HG02973 (cell line): ENCODE measurements at regions not wholly inside any gene's neighbourhood (a gene's known extent, or its start where the extent isn't known, plus 50 kb on each side); places are given as distances from the start of the nearest gene placed in this dataset.
"Not testable (repeated sequence)": the region's sequence is repeated elsewhere in the genome, so short reads cannot be mapped to it uniquely, and the experiment has no call there.

Experiments
- ATAC-seq: cut with Tn5 transposase; IDR thresholded peaks from one replicate; pipeline ENCODE4 v1.9.1; 2021; ENCODE audit warnings: moderate library complexity; ENCODE audit not compliant: unreplicated experiment

DNA sequence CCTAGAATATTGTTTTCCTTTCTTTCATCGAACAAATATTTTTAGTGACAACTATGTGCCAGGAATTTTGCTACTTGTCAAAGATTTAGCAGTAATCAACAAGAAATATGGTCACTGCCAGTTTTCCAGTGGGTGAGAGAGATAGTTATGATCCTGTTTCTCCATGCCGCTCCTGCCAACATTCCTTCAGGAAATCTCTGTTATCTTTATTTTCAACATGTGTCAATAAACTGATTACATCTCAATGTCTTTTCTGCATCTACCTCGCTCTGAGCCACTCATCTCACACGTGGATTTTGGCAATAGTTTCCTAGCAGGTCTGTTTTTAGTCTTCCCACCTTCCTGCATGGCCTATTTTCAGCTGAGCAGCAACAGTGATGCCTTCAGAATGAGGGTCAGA is 650.0 kb upstream of the STXBP6 start:
- no peak for ATAC-seq

DNA sequence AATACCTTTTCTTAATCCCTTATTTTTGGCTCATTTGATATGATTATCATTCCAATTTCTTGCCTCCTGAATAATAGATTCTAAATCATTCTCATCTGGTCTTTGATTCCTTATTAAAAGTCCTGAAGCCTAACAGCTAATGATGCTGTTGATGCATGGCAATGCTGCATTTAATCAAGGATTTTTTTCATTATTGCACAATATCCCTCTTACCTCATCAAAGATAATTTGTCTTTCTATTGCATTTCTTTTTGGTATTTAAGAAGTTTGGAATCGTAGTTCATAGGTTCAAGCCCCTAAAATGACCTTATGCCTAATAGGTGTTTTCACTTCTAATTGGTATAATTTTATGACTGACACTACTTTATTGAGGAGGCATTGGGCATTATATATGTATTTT is 648.2 kb upstream of the STXBP6 start:
- no peak for ATAC-seq

DNA sequence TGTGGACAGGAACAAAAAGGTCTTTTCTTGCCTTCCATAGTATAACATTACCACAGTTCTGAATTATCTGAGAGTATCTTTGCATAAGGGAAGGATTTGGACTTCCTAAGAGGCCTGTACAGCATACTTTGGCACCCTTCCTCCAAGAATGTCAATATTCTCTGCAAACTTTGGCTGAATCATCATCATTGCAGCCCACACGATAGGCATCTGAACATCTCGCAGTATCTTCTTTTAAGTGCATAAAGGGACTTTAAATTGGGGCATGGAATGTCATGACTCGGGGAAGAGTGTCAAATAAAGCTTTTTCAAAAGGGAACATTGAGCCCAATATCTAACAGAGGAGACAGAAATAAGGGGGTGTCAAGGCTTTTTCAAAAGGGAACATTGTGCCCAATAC is 646.2 kb upstream of the STXBP6 start:
- ATAC-seq = no peak

DNA sequence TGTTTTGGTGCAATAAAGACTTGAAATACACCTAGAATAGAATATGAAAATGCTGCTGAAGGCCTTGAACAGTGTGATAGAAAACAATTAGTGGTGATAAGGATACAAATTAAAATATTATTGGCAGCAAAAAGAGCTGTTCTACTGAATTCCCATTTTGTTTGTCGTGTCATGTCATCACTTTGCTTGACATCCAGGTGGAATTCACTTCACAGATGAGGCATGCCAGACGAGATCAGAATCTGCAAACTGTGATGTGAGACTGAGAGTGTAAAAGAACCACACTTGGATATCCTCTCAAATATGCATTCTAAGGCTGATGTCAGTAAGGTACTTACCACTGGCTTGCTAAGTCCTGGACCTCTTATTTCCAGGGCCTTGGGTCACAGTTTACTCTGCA is 635.1 kb upstream of the STXBP6 start:
- no peak for ATAC-seq

DNA sequence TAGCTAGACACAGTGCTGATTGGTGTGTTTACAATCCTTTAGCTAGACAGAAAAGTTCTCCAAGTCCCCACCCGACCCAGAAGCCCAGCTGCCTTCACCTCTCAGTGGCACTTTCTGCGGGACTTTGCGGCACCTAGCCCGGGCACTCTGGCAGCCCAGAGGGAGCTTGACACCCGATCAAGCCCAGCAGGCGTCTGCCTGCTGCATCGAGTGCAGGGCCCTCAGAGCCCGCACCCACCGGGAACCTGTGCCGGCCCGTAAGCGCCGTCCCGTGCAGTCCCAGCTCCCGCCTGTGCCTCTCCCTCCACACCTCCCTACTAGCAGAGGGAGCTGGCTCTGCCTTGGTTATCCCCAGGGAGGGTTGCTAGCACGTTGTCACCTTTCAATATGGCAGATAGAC is 631.0 kb upstream of the STXBP6 start:
- no peak for ATAC-seq

DNA sequence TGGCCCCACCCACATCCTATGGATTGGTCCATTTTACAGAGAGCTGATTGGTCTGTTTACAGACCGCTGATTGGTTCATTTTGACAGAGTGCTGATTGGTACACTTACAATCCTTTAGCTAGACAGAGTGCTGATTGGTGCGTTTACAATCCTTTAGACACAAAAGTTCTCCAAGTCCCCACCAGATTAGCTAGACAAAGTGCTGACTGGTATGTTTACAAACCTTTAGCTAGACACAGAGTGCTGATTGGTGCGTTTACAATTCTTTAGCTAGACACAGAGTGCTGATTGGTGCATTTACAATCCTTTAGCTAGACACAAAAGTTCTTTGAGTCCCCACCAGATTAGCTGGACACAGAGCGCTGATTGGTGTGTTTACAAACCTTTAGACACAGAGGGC is 630.6 kb upstream of the STXBP6 start:
- ATAC-seq = not testable (repeated sequence)

DNA sequence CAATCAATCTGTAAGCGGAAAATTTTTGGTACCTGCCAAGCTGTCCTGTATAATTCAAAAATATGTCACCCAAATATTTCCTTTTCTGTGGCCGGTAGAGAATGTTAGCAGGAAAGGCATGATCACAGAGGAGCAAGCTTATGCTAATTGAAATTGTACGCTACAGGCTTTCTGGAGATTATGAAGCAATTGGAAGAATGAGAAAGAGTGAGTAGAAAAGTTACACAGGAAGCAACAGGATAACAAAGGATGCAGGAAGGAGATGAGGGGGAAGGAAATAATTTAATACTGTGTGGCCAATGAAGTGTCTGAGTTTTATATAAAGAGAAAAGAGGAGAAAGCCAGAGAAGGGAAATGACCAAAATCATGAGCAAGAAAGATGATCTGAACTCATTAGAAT is 627.2 kb upstream of the STXBP6 start:
- no peak for ATAC-seq

DNA sequence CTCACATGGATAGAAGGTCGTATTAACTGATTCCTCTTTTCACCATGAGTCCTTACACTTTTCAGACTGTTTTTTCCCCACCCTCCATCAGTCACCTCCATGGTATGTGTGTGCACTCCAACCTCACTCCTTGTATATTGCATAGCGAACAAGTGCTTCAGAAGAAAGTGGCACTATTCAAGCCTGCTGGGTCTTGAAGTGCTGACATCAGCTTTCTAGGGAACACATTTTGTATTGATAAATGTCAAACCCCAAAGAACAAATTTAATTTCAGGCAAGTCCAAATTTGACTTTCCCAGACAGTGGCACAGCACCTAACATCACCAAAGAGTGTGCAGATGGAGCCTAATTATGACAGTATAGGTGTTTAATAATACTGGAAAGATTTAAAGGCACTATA is 617.4 kb upstream of the STXBP6 start:
- no peak for ATAC-seq

DNA sequence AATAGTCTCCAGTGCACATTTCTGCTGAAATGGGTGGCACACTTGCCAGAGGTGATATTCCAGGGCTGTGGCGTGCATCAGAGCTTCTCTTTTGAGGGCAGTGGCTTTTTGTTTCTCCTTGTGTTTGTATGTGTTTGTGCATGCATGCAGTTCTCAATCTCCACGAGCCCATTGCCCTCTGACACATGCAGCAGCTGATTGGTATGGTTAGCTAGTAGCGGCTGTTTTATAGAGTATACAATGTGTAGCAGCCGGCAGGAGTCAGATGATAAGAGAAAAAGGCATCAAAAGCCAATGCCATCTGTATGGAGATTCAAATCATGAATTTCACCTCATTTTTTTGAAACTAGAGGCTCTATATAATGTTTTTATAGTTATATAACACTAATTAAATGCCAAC is 616.9 kb upstream of the STXBP6 start:
- ATAC-seq = no peak

DNA sequence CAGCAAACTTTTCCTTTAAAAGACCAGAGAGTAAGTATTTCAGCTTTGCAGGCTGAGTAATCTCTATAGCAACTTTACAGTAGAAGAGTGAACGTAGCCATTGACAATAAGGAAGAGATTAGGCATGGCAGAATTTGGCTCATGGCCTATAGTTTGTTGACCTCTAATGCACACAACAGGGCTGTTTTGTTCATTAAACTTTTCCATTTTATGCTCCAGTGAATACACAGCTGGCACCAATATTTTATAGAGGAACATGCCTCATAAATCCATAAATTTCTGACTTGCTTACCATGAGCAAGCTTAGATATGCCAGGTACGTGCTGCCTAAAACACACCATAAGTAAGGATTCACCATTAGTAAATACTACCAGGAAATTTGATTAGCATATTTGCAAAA is 609.0 kb upstream of the STXBP6 start:
- no peak for ATAC-seq

DNA sequence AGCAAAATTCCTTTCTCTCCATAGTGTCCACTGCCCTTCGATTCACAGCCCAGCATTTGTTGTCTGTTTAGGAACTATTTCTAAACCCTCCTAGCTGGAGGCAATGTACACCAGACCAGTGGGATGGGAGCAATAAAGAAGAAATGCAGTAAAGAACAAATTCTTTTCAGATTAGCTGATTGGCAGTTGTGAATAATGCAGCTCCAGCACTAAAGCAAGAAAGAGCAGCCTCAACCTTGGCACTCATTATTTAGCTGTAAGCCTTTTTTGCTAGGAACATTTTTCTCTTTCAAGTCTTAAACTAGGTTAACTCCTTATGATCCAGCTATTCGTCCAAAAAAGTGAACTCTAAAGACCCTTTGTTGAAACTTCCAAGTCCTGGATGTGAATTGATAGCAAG is 580.5 kb upstream of the STXBP6 start:
- no peak for ATAC-seq

DNA sequence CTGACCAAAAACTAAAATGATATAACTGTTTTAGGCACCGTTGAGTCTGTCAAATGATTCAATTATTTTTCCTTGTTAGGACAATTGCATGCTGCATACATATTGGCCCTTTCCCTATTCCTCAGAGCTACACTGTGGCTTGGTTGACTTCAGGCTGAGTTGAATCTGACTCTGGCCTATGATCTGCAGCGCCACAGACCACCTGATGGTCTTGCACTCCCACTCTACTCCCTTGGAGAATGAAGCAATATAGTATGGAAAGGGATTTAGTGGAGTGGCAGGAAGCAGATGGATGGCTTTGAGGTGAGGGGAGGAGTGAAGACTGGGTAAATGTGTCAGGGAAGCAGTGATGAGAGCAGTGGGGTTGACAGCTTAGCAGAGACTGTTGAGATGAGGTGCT is 579.0 kb upstream of the STXBP6 start:
- ATAC-seq = no peak

DNA sequence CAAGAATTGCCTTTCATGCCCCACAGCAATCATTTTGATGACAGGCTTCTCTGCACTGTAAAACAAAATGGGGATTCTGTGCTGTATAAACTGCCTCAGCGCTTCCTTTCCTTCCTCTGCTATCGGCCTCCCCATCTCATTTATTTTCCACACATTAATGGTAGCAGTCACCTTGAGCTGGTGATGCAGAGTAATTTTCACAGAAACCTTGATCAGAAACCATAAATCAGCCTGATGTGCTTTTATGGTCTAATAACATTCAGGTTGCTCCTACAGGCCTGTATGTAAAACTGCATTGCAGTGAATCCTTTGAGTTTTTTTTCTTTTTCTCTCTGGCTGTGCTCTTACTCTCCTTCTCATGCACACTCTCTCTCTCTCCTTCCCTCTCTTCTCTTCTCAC is 578.4 kb upstream of the STXBP6 start:
- ATAC-seq = no peak

DNA sequence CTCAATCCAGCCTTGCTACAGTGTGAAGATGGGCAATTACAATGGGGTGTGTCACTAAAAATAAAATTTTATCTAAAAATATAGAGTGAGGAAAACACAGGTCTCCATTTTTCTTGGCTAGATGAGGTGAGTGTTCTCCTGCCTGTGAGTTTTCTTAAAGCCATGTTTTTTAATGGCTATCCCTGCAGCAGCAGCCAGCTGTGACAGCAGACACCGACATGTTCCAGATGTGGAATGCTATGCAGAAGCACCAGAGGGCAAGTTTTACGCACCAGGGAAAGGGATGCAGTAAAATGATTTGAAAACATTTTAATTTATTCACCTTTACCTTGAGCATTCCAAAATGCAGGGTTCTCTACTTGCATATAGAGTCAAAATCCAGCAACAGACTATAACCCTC is 577.0 kb upstream of the STXBP6 start:
- no peak for ATAC-seq

DNA sequence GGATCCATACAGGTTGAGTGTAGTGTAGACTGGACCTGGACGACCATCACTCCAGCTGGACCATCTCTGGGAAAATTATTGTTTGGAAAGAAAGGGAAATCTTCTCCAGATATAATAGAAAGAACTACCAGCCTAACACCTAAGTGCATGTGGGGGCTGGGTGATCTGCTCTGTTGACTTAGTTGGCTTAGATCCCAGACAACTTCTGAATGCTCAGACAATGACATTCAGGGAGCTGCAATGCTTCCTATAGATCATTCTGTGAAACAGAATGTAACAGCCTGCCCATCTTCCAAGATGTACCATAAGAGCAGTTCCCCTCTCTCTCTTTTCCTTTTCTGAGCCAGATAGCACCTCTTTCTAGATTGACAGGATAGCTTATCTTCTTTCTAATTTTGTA is 572.8 kb upstream of the STXBP6 start:
- ATAC-seq = no peak

DNA sequence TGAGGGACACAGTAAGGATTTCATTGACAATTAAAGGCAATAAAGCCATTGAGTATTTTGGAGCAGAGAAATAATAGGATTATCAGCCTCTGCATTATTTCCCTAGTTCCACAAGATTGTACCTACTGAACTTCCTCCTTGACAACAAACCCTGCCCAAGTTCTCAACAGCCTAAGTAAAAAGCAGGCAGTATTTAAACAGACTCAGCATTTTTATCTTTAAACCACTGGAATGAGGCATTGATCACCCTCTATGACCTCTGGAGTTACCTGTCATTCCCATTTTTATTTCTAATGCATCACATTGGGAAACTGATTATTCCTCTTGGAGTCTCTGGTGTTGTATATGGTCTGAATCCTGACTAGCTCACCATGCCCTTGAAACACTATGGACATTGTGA is 570.6 kb upstream of the STXBP6 start:
- ATAC-seq = no peak

DNA sequence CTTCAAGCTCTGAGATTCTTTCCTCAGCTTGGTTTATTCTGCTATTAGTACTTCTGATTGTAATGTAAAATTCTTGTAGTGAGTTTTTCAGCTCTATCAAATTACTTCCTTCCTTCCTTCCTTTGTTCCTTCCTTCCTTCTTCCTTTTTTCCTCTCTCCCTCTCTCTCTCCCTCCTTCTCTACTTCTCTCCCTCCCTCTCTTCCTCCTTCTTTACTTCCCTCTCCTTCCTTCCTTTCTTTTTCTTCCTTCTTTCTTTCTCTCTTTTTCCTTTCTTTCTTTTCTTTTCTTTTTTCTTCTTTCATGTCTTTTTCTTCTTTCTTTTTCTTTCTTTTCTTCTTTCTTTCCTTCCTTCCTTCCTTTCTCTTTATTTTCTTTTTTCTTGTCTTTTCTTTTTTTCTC is 565.2 kb upstream of the STXBP6 start:
- no peak for ATAC-seq

DNA sequence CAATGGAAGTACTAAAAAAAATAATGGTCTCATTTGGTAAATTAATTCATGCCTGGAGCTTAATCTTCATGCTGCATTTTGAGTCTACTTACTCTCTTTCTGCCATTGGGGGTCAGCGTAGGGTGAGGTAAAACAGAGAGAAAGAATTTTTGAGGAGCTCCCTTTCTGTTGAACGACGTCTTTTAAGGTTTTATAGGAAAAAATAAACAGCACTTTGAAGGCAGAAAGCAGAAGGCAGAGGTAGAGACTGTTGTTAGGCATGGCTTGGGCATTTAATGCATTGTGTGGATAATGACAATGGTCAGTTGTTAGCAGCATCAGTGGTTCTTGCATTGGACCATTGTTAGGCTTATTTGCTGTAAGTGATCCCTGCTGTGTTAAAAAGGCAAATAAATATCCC is 557.2 kb upstream of the STXBP6 start:
- no peak for ATAC-seq

DNA sequence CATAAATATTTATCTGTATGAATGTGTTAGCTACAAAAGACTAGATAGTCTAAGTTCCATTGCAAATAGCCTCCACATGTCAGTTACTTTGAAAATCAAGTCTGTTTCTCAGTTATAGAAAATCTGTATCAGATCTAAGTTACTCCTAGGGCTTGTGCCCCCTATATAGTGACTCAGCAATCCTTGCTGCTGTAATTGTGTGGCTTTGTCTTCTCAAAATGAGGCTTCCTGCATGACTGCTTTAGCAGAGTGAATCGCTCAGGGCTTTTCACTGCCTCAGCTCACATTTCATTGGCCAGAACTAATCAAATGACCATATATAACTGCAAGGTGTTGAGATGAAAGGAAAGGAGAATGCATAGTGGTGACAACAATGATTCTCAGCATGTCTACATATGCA is 552.2 kb upstream of the STXBP6 start:
- no peak for ATAC-seq

DNA sequence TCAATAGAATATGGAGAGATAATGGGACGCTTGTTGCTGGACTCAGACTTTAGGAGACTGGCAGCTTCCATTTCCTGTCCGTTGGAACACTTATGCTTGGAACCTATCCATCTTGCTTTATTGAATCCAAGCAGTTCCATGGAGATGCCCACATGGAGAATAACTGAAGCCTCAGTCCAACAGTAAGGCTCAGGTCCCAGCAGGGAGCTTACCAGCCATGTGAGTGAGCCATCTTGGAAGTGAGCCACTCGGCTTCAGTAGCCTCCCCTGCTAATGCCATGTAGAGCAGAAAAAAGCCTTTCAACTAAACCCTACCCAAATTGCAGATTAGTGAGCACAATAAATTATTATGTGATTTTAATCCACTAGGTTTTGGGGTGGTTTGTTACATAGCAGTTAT is 538.8 kb upstream of the STXBP6 start:
- no peak for ATAC-seq

DNA sequence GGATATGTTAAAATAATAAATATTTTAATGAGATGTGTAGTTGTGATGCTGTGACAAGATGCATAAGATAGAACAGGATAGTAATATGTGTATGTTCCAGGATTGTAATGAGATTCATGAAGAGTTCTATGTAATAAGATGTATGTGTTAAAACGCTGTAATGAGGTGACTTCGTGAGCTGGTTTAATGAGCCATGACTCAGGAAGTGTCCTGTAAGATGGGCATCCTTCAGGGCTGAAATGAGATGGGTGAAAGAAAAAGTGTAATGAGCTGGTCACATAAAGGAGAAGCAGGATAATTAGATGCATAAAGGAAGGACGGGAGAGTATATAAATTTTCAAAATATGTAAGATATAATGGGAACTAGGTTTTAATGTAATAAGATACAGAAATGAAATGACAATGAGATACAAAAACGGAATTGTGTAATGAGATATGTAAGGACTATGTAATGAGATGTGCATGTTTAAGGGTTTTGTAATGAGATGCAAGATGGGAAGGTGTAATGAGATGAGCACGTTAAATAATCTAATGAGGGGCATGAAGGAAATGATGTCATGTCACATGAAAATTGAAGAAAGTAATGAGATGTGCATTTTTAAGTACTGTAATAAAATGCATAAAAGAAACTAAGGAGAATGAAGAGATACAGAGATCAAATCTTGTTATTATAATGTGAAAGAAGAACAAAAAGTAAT is 524.8 kb upstream of the STXBP6 start:
- no peak for ATAC-seq

DNA sequence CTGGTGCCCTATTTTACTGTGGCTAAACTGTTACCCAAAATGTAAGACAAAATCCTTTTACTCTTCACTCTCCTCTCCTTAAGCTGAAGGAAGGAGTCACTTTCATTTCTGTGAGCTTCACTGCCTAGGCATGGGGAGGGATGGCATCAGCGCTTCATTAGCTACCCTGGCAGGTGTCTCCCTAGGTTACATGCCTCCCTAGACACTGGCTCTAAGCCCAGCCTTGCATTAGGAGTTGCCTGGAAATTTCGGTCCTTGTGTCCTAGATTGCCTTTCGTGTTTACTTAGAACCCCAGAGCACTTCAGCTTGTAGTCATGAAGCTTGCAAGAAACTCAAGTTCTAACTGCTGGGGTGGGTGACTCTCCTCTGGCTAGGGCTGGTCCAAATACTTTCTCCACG is 520.5 kb upstream of the STXBP6 start:
- no peak for ATAC-seq

DNA sequence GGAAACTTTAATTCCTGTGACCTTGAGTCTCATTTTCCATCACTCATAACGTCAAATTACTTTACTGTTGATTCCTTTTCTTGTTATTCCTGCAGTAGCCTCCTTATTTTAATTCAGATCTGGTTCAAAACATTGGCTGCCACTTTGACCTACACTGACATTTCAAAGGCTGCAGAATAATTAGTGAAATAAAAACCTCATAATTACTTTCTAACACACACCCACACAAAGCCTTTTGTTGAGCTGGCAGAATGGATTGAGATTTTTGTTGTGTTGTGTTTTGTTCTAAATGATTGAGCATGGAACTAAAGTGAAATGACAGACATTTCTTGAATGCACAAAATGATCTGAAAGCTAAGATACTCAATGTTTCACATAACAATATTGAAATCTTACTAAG is 507.5 kb upstream of the STXBP6 start:
- ATAC-seq = no peak

DNA sequence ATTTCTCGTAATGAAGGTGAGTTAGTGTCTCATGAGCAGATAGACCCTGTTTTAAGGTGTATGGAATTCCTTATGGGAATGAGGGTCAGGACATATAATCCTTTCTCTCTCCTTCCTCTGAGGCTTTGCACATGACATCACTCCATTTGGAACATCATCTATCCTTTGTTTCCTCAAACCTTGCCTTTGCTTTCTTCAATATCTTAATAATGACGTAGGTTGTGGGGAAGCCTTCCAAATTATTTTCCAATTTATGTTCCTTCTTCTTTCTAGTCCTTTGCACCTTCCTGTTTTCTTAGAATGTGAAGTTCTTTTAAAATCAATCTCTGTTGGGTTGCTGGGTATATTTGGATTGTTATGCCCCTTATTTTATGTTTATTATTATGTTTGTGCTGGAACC is 502.9 kb upstream of the STXBP6 start:
- ATAC-seq = no peak
